ENCODE measurements at regions not wholly inside any gene's neighbourhood (a gene's known extent, or its start where the extent isn't known, plus 50 kb on each side); places are given as distances from the start of the nearest gene placed in this dataset.

DNA sequence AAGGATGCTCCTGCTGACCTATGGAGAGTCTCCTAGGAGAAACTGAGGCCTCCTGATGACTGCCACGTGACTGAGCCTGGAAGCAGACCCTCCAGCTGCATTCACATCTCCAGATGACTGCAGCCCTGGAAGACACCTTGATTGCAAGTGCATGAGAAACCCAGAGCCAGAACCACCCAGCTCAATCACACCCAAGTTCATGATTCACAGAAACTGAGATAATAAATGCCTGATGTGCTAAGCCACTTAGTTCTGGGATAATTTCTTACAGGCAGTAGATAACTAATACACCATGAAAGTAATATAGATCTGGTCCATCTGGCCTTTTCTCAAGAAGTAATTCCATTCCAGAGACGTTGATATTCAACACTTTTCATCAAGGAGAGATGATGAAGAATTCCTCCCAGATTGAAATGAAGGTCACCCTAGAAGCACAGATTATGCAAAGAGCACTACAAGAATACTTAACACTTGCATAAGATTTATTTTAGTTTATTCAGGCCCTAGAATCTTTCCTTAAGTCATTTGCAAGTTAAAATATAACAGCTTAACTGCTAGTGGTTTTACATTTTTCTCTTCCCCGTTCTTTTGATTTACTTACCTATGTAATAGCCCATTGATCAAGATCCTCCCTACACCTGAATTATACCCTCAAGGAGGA lies 208.2 kb upstream of the INHBA start:
- WGBS (ENCODE audit: insufficient coverage): 100% methylated on average over 2 of the region's 3 CpGs
- no peak for DNase-seq
- POLR2A ChIA-PET: no interaction called here
- H3K27ac ChIP-seq (ENCODE audit: insufficient read depth in 1 of 2, low read depth in 1 of 2, low read length in 2 of 2, poor library complexity in 1 of 2, severe bottlenecking in 2 of 2): no peak overlapping the region
- H3K9me3 ChIP-seq (ENCODE audit: control extremely low read depth in 1 of 5, control insufficient read depth in 4 of 5, insufficient read depth in 2 of 5, low read depth in 1 of 5, low read length in 4 of 5): no peaks in the 10 kb centered on the region
- CTCF ChIA-PET: no interaction called here
- no peaks in the 10 kb centered on the region for H3K27me3 ChIP-seq (replicated peaks in 2 of 5; ENCODE audit: control insufficient read depth in 4 of 5, insufficient read depth in 5 of 5, low read length in 4 of 5)
- no peaks in the 10 kb centered on the region for H3K4me1 ChIP-seq (ENCODE audit: control extremely low read depth in 1 of 4, control insufficient read depth in 4 of 4, insufficient read depth in 4 of 4, low read length in 3 of 4)
- no peak overlapping the region for H3K4me3 ChIP-seq (ENCODE audit: control insufficient read depth in 1 of 7, extremely low read depth in 1 of 7, insufficient read depth in 4 of 7, low read depth in 2 of 7, low read length in 6 of 7)
- H3K36me3 ChIP-seq (ENCODE audit: control insufficient read depth in 4 of 4, insufficient read depth in 4 of 4, low read length in 3 of 4): no peaks in the 10 kb centered on the region

DNA sequence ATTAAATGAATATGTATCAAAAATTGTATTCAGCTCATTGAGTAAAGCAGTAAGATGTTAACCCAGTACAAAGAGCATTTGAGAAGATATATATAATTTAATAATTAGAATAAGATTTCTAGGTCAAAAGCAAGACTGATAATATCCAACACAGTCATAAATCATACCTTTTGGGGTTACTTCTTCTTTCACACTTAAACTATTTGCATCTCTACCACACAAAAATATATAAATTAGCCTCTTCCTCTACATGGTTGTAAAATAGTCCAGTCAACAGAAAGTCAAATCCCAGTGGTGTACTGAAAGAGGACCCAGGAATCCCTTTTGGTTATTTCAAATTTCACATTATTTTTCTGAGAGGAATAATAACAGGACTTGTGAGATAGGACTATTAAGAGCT lies 204.6 kb upstream of the INHBA start:
- CTCF ChIA-PET: no interaction called here
- peaks cover 0 to 17% (median 2%) of the 10 kb centered on the region in 5 experiments for H3K9me3 ChIP-seq (ENCODE audit: control extremely low read depth in 1 of 5, control insufficient read depth in 4 of 5, insufficient read depth in 2 of 5, low read depth in 1 of 5, low read length in 4 of 5)
- no peak for DNase-seq
- no peaks in the 10 kb centered on the region for H3K27me3 ChIP-seq (replicated peaks in 2 of 5; ENCODE audit: control insufficient read depth in 4 of 5, insufficient read depth in 5 of 5, low read length in 4 of 5)
- POLR2A ChIA-PET: no interaction called here
- H3K4me1 ChIP-seq (ENCODE audit: control extremely low read depth in 1 of 4, control insufficient read depth in 4 of 4, insufficient read depth in 4 of 4, low read length in 3 of 4): no peaks in the 10 kb centered on the region
- no peak overlapping the region for H3K27ac ChIP-seq (ENCODE audit: insufficient read depth in 1 of 2, low read depth in 1 of 2, low read length in 2 of 2, poor library complexity in 1 of 2, severe bottlenecking in 2 of 2)
- no peaks in the 10 kb centered on the region for H3K36me3 ChIP-seq (ENCODE audit: control insufficient read depth in 4 of 4, insufficient read depth in 4 of 4, low read length in 3 of 4)
- H3K4me3 ChIP-seq (ENCODE audit: control insufficient read depth in 1 of 7, extremely low read depth in 1 of 7, insufficient read depth in 4 of 7, low read depth in 2 of 7, low read length in 6 of 7): no peak overlapping the region

DNA sequence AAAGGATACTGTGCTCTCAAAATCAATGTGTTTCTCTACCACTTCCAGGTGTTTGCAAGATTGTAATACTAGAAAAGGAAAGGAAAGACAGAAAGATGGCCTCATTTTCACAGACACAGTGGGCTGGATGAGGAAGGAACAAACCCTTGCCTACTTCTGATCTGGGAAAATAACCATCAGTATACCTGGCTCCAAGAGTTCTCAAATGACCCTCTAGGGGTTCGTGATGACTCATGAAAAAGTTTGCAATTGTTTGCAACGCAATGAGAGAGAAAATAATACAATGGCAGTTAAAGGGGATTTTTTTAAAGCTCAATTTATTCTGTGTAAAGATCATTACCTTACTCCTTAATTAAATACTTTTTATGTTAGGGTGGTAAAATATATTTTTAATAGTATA lies 197.6 kb upstream of the INHBA start:
- 100% methylated on average over 1 of the region's 2 CpGs for WGBS (ENCODE audit: insufficient coverage)
- Histone ChIP-seq H3K27me3 (replicated peaks in 2 of 5; ENCODE audit: control insufficient read depth in 4 of 5, insufficient read depth in 5 of 5, low read length in 4 of 5) (no peaks in the 10 kb centered on the region), H3K4me1 (ENCODE audit: control extremely low read depth in 1 of 4, control insufficient read depth in 4 of 4, insufficient read depth in 4 of 4, low read length in 3 of 4) (no peaks in the 10 kb centered on the region), H3K9me3 (ENCODE audit: control extremely low read depth in 1 of 5, control insufficient read depth in 4 of 5, insufficient read depth in 2 of 5, low read depth in 1 of 5, low read length in 4 of 5) (peaks cover 0 to 17% (median 2%) of the 10 kb centered on the region in 5 experiments), H3K27ac (ENCODE audit: insufficient read depth in 1 of 2, low read depth in 1 of 2, low read length in 2 of 2, poor library complexity in 1 of 2, severe bottlenecking in 2 of 2) (no peak overlapping the region), H3K4me3 (ENCODE audit: control insufficient read depth in 1 of 7, extremely low read depth in 1 of 7, insufficient read depth in 4 of 7, low read depth in 2 of 7, low read length in 6 of 7) (no peak overlapping the region), H3K36me3 (ENCODE audit: control insufficient read depth in 4 of 4, insufficient read depth in 4 of 4, low read length in 3 of 4) (no peaks in the 10 kb centered on the region)
- CTCF ChIA-PET: interaction anchor here (0.8 kb wide), 1 partner anchor 625 kb away, joined by 3 read pairs; no protein-coding TSS in a partner anchor
- DNase-seq: no peak
- POLR2A ChIA-PET: no interaction called here

DNA sequence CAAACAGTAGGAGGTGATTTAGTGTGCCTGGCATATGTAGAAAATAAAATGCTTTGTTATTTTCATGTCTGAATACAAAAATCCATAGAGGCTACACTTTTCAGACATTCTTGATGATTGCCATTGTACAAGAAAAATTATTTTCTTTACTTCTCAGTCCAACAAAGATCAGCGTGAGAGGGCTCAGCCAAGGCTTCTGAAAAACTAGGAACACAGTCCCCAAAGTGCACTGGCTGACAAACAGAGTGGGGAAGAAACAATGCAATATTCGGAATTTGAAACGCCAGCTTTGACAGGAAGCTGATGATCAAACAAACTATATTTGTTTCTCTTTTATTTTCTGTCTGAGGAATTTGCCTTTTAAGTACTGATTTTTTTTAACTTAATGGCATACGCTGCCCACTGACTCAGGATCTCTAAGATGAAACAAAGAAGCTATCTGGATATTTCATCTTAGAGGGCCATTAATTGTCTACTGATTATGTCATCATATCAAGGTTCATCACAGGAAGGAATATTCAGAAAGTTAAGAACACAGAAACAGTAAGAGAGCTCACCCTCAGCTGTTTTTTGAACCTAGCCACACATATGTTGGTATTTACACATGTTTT lies 197.0 kb upstream of the INHBA start:
- Histone ChIP-seq H3K9me3 (ENCODE audit: control extremely low read depth in 1 of 5, control insufficient read depth in 4 of 5, insufficient read depth in 2 of 5, low read depth in 1 of 5, low read length in 4 of 5) (peaks cover 0 to 13% (median 2%) of the 10 kb centered on the region in 5 experiments), H3K36me3 (ENCODE audit: control insufficient read depth in 4 of 4, insufficient read depth in 4 of 4, low read length in 3 of 4) (no peaks in the 10 kb centered on the region), H3K4me1 (ENCODE audit: control extremely low read depth in 1 of 4, control insufficient read depth in 4 of 4, insufficient read depth in 4 of 4, low read length in 3 of 4) (no peaks in the 10 kb centered on the region), H3K27ac (ENCODE audit: insufficient read depth in 1 of 2, low read depth in 1 of 2, low read length in 2 of 2, poor library complexity in 1 of 2, severe bottlenecking in 2 of 2) (no peak overlapping the region), H3K4me3 (ENCODE audit: control insufficient read depth in 1 of 7, extremely low read depth in 1 of 7, insufficient read depth in 4 of 7, low read depth in 2 of 7, low read length in 6 of 7) (no peak overlapping the region), H3K27me3 (replicated peaks in 2 of 5; ENCODE audit: control insufficient read depth in 4 of 5, insufficient read depth in 5 of 5, low read length in 4 of 5) (no peaks in the 10 kb centered on the region)
- ChIA-PET POLR2A (no interaction called here), CTCF (no interaction called here)
- WGBS (ENCODE audit: insufficient coverage): 100% methylated on average over 2 of the region's 4 CpGs
- DNase-seq: no peak

DNA sequence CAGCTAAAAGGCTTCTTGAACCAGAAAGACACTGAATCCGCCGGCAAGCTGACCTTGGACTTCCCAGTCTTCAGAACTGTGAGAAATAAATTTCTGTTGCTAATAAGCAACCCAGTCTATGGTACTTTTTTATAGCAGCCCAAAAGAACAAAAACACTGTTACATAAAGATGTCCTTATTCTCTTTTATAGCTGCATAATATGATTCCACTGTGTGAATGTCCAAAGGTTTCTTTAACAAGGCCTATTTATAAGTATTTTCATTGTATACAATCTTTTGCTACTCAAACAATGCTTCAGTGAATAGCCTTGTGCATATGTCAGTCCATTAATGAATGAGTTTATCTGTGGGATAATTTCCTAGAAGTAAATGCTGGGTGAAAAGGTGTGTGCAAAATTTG lies 190.8 kb upstream of the INHBA start:
- no peak overlapping the region for H3K27ac ChIP-seq (ENCODE audit: insufficient read depth in 1 of 2, low read depth in 1 of 2, low read length in 2 of 2, poor library complexity in 1 of 2, severe bottlenecking in 2 of 2)
- H3K4me3 ChIP-seq (ENCODE audit: control insufficient read depth in 1 of 7, extremely low read depth in 1 of 7, insufficient read depth in 4 of 7, low read depth in 2 of 7, low read length in 6 of 7): no peak overlapping the region
- ChIA-PET POLR2A (no interaction called here), CTCF (interaction anchor here (4.8 kb wide), 1 partner anchor 12 kb away, joined by 16 read pairs; no protein-coding TSS in a partner anchor)
- H3K27me3 ChIP-seq (replicated peaks in 2 of 5; ENCODE audit: control insufficient read depth in 4 of 5, insufficient read depth in 5 of 5, low read length in 4 of 5): no peaks in the 10 kb centered on the region
- no peak for DNase-seq
- H3K4me1 ChIP-seq (ENCODE audit: control extremely low read depth in 1 of 4, control insufficient read depth in 4 of 4, insufficient read depth in 4 of 4, low read length in 3 of 4): peaks cover 0 to 14% (median 9%) of the 10 kb centered on the region in 4 experiments
- H3K9me3 ChIP-seq (ENCODE audit: control extremely low read depth in 1 of 5, control insufficient read depth in 4 of 5, insufficient read depth in 2 of 5, low read depth in 1 of 5, low read length in 4 of 5): no peaks in the 10 kb centered on the region
- no peaks in the 10 kb centered on the region for H3K36me3 ChIP-seq (ENCODE audit: control insufficient read depth in 4 of 4, insufficient read depth in 4 of 4, low read length in 3 of 4)
- no CpG with 5 or more reads among the region's 2 CpGs for WGBS (ENCODE audit: insufficient coverage)

DNA sequence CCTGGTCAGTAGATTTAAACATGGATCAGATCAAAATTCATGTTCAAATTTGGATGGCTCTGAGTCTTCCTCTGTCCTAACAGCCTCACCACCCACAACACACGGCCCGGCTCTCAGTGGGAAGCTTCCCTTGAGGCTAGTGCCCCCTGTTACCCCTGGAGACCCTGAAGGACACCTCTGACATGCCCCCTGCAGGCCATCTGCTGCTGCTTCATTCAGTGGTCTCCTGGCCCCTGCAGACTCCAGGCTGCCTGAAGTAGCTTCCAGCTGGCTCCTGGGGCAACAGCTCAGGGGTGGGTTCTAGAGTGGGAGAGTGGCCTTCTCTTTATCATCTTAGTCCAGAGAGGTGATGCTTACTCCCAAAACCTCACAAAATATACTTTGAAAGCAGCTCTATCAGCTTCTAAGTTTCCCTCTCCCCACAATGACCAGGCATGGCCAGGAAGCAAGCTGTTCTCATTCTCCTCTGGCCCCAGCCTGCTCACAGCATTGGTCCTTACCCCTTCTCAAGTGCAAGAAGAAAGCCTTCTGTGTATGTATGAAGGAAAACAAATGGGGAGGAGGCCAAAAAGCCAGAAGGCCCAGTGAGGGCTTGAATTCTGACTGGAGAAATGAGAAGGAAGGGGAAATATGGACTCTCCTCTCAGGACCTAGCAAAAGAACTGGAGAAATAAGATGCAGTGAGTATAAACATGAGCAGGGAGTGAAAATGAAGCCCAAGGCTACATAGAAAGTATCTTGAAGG lies 189.6 kb upstream of the INHBA start:
- 86% methylated on average over 2 of the region's 2 CpGs for WGBS (ENCODE audit: insufficient coverage)
- DNase-seq: peak in 2 of 3 donors; percentile 40 to 47
- Histone ChIP-seq H3K4me1 (ENCODE audit: control extremely low read depth in 1 of 4, control insufficient read depth in 4 of 4, insufficient read depth in 4 of 4, low read length in 3 of 4) (peaks cover 0 to 14% (median 9%) of the 10 kb centered on the region in 4 experiments), H3K36me3 (ENCODE audit: control insufficient read depth in 4 of 4, insufficient read depth in 4 of 4, low read length in 3 of 4) (no peaks in the 10 kb centered on the region), H3K27me3 (replicated peaks in 2 of 5; ENCODE audit: control insufficient read depth in 4 of 5, insufficient read depth in 5 of 5, low read length in 4 of 5) (no peaks in the 10 kb centered on the region), H3K27ac (ENCODE audit: insufficient read depth in 1 of 2, low read depth in 1 of 2, low read length in 2 of 2, poor library complexity in 1 of 2, severe bottlenecking in 2 of 2) (no peak overlapping the region), H3K4me3 (ENCODE audit: control insufficient read depth in 1 of 7, extremely low read depth in 1 of 7, insufficient read depth in 4 of 7, low read depth in 2 of 7, low read length in 6 of 7) (no peak overlapping the region), H3K9me3 (ENCODE audit: control extremely low read depth in 1 of 5, control insufficient read depth in 4 of 5, insufficient read depth in 2 of 5, low read depth in 1 of 5, low read length in 4 of 5) (no peaks in the 10 kb centered on the region)
- POLR2A ChIA-PET: no interaction called here
- CTCF ChIA-PET: interaction anchor here (0.9 to 4.8 kb wide), 11 partner anchors 9 to 1660 kb away, joined by 3 to 16 read pairs (median 3); no protein-coding TSS in a partner anchor

DNA sequence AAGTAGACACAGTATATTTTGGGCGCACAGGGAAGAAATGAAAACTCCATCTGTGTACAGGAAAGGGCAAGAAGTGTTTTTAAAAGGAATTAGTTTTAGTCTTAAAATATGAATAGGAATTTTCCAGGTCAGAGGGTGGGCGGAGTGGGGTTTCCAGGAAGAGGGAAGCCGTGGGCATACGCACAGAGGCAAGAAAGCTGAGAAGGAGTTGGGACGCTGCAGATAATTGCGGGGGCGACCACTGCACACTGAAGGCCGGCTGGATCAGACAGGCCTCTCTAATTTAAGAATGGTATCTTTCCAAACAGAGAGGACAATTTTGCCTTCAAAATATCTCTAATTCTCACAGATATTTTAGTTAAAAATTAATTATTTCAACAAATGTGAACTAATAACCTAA lies 189.1 kb upstream of the INHBA start:
- H3K9me3 ChIP-seq (ENCODE audit: control extremely low read depth in 1 of 5, control insufficient read depth in 4 of 5, insufficient read depth in 2 of 5, low read depth in 1 of 5, low read length in 4 of 5): no peaks in the 10 kb centered on the region
- no peak overlapping the region for H3K27ac ChIP-seq (ENCODE audit: insufficient read depth in 1 of 2, low read depth in 1 of 2, low read length in 2 of 2, poor library complexity in 1 of 2, severe bottlenecking in 2 of 2)
- H3K4me3 ChIP-seq (ENCODE audit: control insufficient read depth in 1 of 7, extremely low read depth in 1 of 7, insufficient read depth in 4 of 7, low read depth in 2 of 7, low read length in 6 of 7): no peak overlapping the region
- H3K4me1 ChIP-seq (ENCODE audit: control extremely low read depth in 1 of 4, control insufficient read depth in 4 of 4, insufficient read depth in 4 of 4, low read length in 3 of 4): peaks cover 3 to 19% (median 9%) of the 10 kb centered on the region in 4 experiments
- no peak for DNase-seq
- POLR2A ChIA-PET: no interaction called here
- no peaks in the 10 kb centered on the region for H3K36me3 ChIP-seq (ENCODE audit: control insufficient read depth in 4 of 4, insufficient read depth in 4 of 4, low read length in 3 of 4)
- CTCF ChIA-PET: interaction anchor here (0.9 to 4.8 kb wide), 10 partner anchors 10 to 1659 kb away, joined by 3 to 16 read pairs (median 4); no protein-coding TSS in a partner anchor
- WGBS (ENCODE audit: insufficient coverage): 81% methylated on average over 6 of the region's 8 CpGs
- H3K27me3 ChIP-seq (replicated peaks in 2 of 5; ENCODE audit: control insufficient read depth in 4 of 5, insufficient read depth in 5 of 5, low read length in 4 of 5): no peaks in the 10 kb centered on the region

Measured in common myeloid progenitor, CD34-positive (primary cell).